Keratinocyte (primary cell): ENCODE measurements at regions not wholly inside any gene's neighbourhood (a gene's known extent, or its start where the extent isn't known, plus 50 kb on each side); places are given as distances from the start of the nearest gene placed in this dataset.

Experiments used
- DNase-seq: peaks from one replicate; pipeline ENCODE4 v3.0.0-alpha.2; 2011; ENCODE audit warnings: low read depth, missing footprints, low spot score
- FAIRE-seq: peaks from 2 replicates; lab custom pipeline; 2011; peaks lifted over from hg19 to GRCh38; lab: Jason Lieb, UNC
- H2AFZ ChIP-seq: 2 replicates; pipeline ENCODE4 v1.6.0; 2012; ENCODE audit warnings: low read length, control low read depth, inconsistent platforms; ENCODE audit not compliant: control insufficient read depth
- H3K27ac ChIP-seq: 2 replicates; pipeline ENCODE4 v1.5.1; 2011; ENCODE audit warnings: low read length; ENCODE audit not compliant: control insufficient read depth, insufficient read depth
- H3K27me3 ChIP-seq: 3 replicates; pipeline ENCODE4 v1.6.0; 2011; ENCODE audit warnings: low read length; ENCODE audit not compliant: control insufficient read depth, insufficient read depth; ENCODE audit errors: extremely low read depth
- H3K36me3 ChIP-seq, 2 experiments: 2 replicates in 1 of 2; 3 replicates in 1 of 2; pipeline ENCODE4 v1.5.1; 2011; ENCODE audit warnings: low read length in 2 of 2, mild to moderate bottlenecking in 1 of 2; ENCODE audit not compliant: control insufficient read depth in 2 of 2, insufficient read depth in 2 of 2; ENCODE audit errors: extremely low read depth in 1 of 2
- H3K4me1 ChIP-seq: 3 replicates; pipeline ENCODE4 v1.5.1; 2011; ENCODE audit warnings: low read length; ENCODE audit not compliant: control insufficient read depth, insufficient read depth; ENCODE audit errors: extremely low read depth
- H3K4me2 ChIP-seq: 3 replicates; pipeline ENCODE4 v1.6.0; 2011; ENCODE audit warnings: low read depth, low read length; ENCODE audit not compliant: control insufficient read depth, insufficient read depth; ENCODE audit errors: extremely low read depth
- H3K4me3 ChIP-seq, 3 experiments: fragments of 200-600 bp in 1 of 3; sonication (generic) in 1 of 3; 2 replicates in 2 of 3; 3 replicates in 1 of 3; pipeline ENCODE4 v1.5.1; 2011 to 2016; ENCODE audit warnings: low read length in 3 of 3, mild to moderate bottlenecking in 3 of 3, control low read depth in 2 of 3, inconsistent platforms in 1 of 3, low read depth in 1 of 3, mixed read lengths in 1 of 3, mixed run types in 1 of 3, moderate library complexity in 1 of 3; ENCODE audit not compliant: control insufficient read depth in 2 of 3, insufficient read depth in 2 of 3; ENCODE audit errors: extremely low read depth in 1 of 3
- H3K79me2 ChIP-seq: 2 replicates; pipeline ENCODE4 v1.6.0; 2012; ENCODE audit warnings: low read length; ENCODE audit not compliant: control insufficient read depth, insufficient read depth
- H3K9ac ChIP-seq: 3 replicates; pipeline ENCODE4 v1.6.0; 2011; ENCODE audit warnings: low read length; ENCODE audit not compliant: control insufficient read depth, insufficient read depth; ENCODE audit errors: extremely low read depth
- H3K9me1 ChIP-seq: 3 replicates; pipeline ENCODE4 v1.6.0; 2011; ENCODE audit warnings: low read length; ENCODE audit not compliant: control insufficient read depth, insufficient read depth; ENCODE audit errors: extremely low read depth
- H3K9me3 ChIP-seq: 2 replicates; pipeline ENCODE4 v1.5.1; 2012; ENCODE audit warnings: low read depth, low read length; ENCODE audit not compliant: control insufficient read depth
- H4K20me1 ChIP-seq: 3 replicates; pipeline ENCODE4 v1.6.0; 2011; ENCODE audit warnings: low read length; ENCODE audit not compliant: control insufficient read depth, insufficient read depth; ENCODE audit errors: extremely low read depth
- CTCF ChIP-seq, 3 experiments: IDR thresholded peaks in 1 of 3; conservative IDR thresholded peaks in 1 of 3; optimal IDR thresholded peaks in 1 of 3; 2 replicates in 2 of 3; 3 replicates in 1 of 3; pipeline versions ENCODE3 to v1.5.1; 2011; ENCODE audit warnings: low read length in 3 of 3, mild to moderate bottlenecking in 3 of 3, moderate library complexity in 2 of 3, control low read depth in 1 of 3, inconsistent platforms in 1 of 3; ENCODE audit not compliant: insufficient read depth in 2 of 3; ENCODE audit errors: extremely low read depth in 1 of 3
- EZH2 ChIP-seq: IDR thresholded peaks from one replicate; pipeline ENCODE4 v1.6.1; 2012; ENCODE audit warnings: inconsistent platforms, mild to moderate bottlenecking, low read length, moderate library complexity
- dilution Hi-C: fragments of 300-500 bp; cut with MboI; formaldehyde crosslinking; loops from one replicate; pipeline ENCODE4 v1.7.0; 2020; ENCODE audit warnings: low sequenced_read_pairs; ENCODE audit not compliant: extremely low pct_ligation_motif_present

GRCh38 chr1:212539737-212540430 is 68.7 kb upstream of the ATF3 start:
- Histone ChIP-seq H3K9me1 (no peaks in the 10 kb centered on the region), H3K79me2 (no peaks in the 10 kb centered on the region), H3K27ac (no peak overlapping the region), H2AFZ (no peak overlapping the region), H3K27me3 (peaks cover 3% of the 10 kb centered on the region), H3K36me3 (no peaks in the 10 kb centered on the region), H3K4me1 (no peaks in the 10 kb centered on the region), H3K9me3 (no peaks in the 10 kb centered on the region), H3K9ac (no peak overlapping the region), H3K4me2 (no peak overlapping the region), H3K4me3 (no peak overlapping the region), H4K20me1 (no peaks in the 10 kb centered on the region)
- FAIRE-seq (no peak), DNase-seq (no peak)
- no peak for TF ChIP-seq CTCF (optimal IDR thresholded peaks at IDR 0.05 in 1 of 3, IDR thresholded peaks at IDR 0.05 in 1 of 3, conservative IDR thresholded peaks at IDR 0.05 in 1 of 3; ENCODE audit: extremely low read depth in 1 of 3, insufficient read depth in 2 of 3, low read length in 3 of 3)
- TF ChIP-seq EZH2, result no peak
- dilution Hi-C loops, result no loop called here

GRCh38 chr1:212542761-212543187 is 65.8 kb upstream of the ATF3 start:
- H3K36me3 ChIP-seq, result no peaks in the 10 kb centered on the region
- no peak overlapping the region for H3K27ac ChIP-seq
- no peaks in the 10 kb centered on the region for H3K4me1 ChIP-seq
- DNase-seq (no peak), FAIRE-seq (no peak)
- H3K27me3 ChIP-seq, result peaks cover 3% of the 10 kb centered on the region
- TF ChIP-seq CTCF (optimal IDR thresholded peaks at IDR 0.05 in 1 of 3, IDR thresholded peaks at IDR 0.05 in 1 of 3, conservative IDR thresholded peaks at IDR 0.05 in 1 of 3; ENCODE audit: extremely low read depth in 1 of 3, insufficient read depth in 2 of 3, low read length in 3 of 3), result no peak
- no peak for TF ChIP-seq EZH2
- no peaks in the 10 kb centered on the region for H3K9me3 ChIP-seq
- no peak overlapping the region for H3K9ac ChIP-seq
- H3K79me2 ChIP-seq, result no peaks in the 10 kb centered on the region
- dilution Hi-C loops, result no loop called here
- no peaks in the 10 kb centered on the region for H3K9me1 ChIP-seq
- no peaks in the 10 kb centered on the region for H4K20me1 ChIP-seq
- H3K4me2 ChIP-seq, result no peak overlapping the region
- no peak overlapping the region for H2AFZ ChIP-seq
- H3K4me3 ChIP-seq, result no peak overlapping the region
